Liver (tissue), 7 donors: ENCODE measurements at regions not wholly inside any gene's neighbourhood (a gene's known extent, or its start where the extent isn't known, plus 50 kb on each side); places are given as distances from the start of the nearest gene placed in this dataset.

Experiments used
- DNase-seq: peaks from one replicate; pipeline ENCODE4 v3.0.0-alpha.2; 2017; ENCODE audit warnings: low spot score
- H3K27ac ChIP-seq, 2 donors: one replicate each; pipeline ENCODE4 v1.7.0; 2013; ENCODE audit warnings: inconsistent platforms in 2 of 2, low read length in 2 of 2, control low read depth in 1 of 2, low read depth in 1 of 2, mild to moderate bottlenecking in 1 of 2
- H3K27me3 ChIP-seq, 4 donors: one replicate each; pipeline versions ENCODE4 v1.6.1 to v1.7.0; 2013; ENCODE audit warnings: low read length in 3 of 4, inconsistent platforms in 1 of 4, mild to moderate bottlenecking in 1 of 4, moderate library complexity in 1 of 4; ENCODE audit not compliant: control insufficient read depth in 4 of 4, insufficient read depth in 4 of 4
- H3K36me3 ChIP-seq, 4 donors: one replicate each; pipeline versions ENCODE4 v1.6.1 to v1.7.0; 2013; ENCODE audit warnings: low read length in 3 of 4, mild to moderate bottlenecking in 3 of 4, low read depth in 1 of 4, moderate library complexity in 1 of 4; ENCODE audit not compliant: control insufficient read depth in 4 of 4, insufficient read depth in 3 of 4
- H3K4me1 ChIP-seq, 4 donors: one replicate each; pipeline versions ENCODE4 v1.6.1 to v1.7.0; 2013; ENCODE audit warnings: low read length in 3 of 4, mild to moderate bottlenecking in 3 of 4, moderate library complexity in 1 of 4; ENCODE audit not compliant: control insufficient read depth in 4 of 4, insufficient read depth in 4 of 4
- H3K4me3 ChIP-seq, 3 donors: one replicate each; pipeline versions ENCODE4 v1.6.1 to v1.7.0; 2013; ENCODE audit warnings: low read length in 3 of 3, control low read depth in 1 of 3, low read depth in 1 of 3, mild to moderate bottlenecking in 1 of 3
- H3K9ac ChIP-seq, 2 donors: one replicate each; pipeline ENCODE4 v1.7.0; 2013; ENCODE audit warnings: low read length in 2 of 2, mild to moderate bottlenecking in 2 of 2, moderate library complexity in 2 of 2, control low read depth in 1 of 2, low read depth in 1 of 2
- H3K9me3 ChIP-seq, 4 donors: one replicate each; pipeline versions ENCODE4 v1.6.1 to v1.7.0; 2013; ENCODE audit warnings: low read length in 3 of 4; ENCODE audit not compliant: control insufficient read depth in 4 of 4
- EGR1 ChIP-seq, 2 donors: IDR thresholded peaks; 2 replicates each; pipeline ENCODE4 v1.6.1; 2016 to 2018; ENCODE audit warnings: antibody characterized with exemption in 2 of 2, low read depth in 2 of 2
- FOXA2 ChIP-seq: IDR thresholded peaks from 2 replicates; pipeline ENCODE4 v1.6.1; 2016; ENCODE audit warnings: antibody characterized with exemption
- GABPA ChIP-seq, 2 donors: IDR thresholded peaks in 1 of 2; conservative IDR thresholded peaks in 1 of 2; 2 replicates each; pipeline ENCODE4 v1.6.1; 2016; ENCODE audit warnings: antibody characterized with exemption in 2 of 2, mild to moderate bottlenecking in 1 of 2, moderate library complexity in 1 of 2
- HNF4G ChIP-seq: IDR thresholded peaks from 2 replicates; pipeline ENCODE4 v1.6.1; 2016; ENCODE audit warnings: antibody characterized with exemption
- JUND ChIP-seq, 2 donors: IDR thresholded peaks; 2 replicates each; pipeline ENCODE4 v1.6.1; 2016; ENCODE audit warnings: antibody characterized with exemption in 2 of 2
- MAX ChIP-seq: IDR thresholded peaks from 2 replicates; pipeline ENCODE4 v1.6.1; 2016; ENCODE audit warnings: antibody characterized with exemption
- NR2F2 ChIP-seq: IDR thresholded peaks from 2 replicates; pipeline ENCODE4 v1.6.1; 2016; ENCODE audit warnings: antibody characterized with exemption
- RAD21 ChIP-seq, 2 donors: IDR thresholded peaks; 2 replicates each; pipeline ENCODE4 v1.6.1; 2016; ENCODE audit warnings: antibody characterized with exemption in 2 of 2, mild to moderate bottlenecking in 2 of 2
- REST ChIP-seq: IDR thresholded peaks from 2 replicates; pipeline ENCODE4 v1.6.1; 2016; ENCODE audit warnings: antibody characterized with exemption, mild to moderate bottlenecking
- RXRA ChIP-seq, 2 donors: IDR thresholded peaks; 2 replicates each; pipeline ENCODE4 v1.6.1; 2017 to 2018; ENCODE audit warnings: antibody characterized with exemption in 2 of 2, mild to moderate bottlenecking in 1 of 2
- YY1 ChIP-seq: IDR thresholded peaks from 2 replicates; pipeline ENCODE4 v1.6.1; 2016; ENCODE audit warnings: antibody characterized with exemption, mild to moderate bottlenecking
- WGBS: extraction: QIAGEN DNeasy Blood & Tissue Kit; methylation state at CpG from one replicate; pipeline ENCODE4 v1.1.7; 2013; 5-methylcytosine and 5-hydroxymethylcytosine counted together
- donor health status: healthy.
- donor health status: healthy.
- donor health status: healthy.
- donor health status: healthy.

- TF ChIP-seq REST = no peak
- TF ChIP-seq FOXA2 = no peak
Observed at GRCh38 chr2:66173645-66174044, 261.3 kb upstream of the MEIS1 start (continued).

- Histone ChIP-seq H3K27me3 (no peaks in the 10 kb centered on the region), H3K9me3 (no peaks in the 10 kb centered on the region), H3K4me3 (no peak overlapping the region), H3K9ac (no peak overlapping the region), H3K4me1 (no peaks in the 10 kb centered on the region), H3K27ac (no peak overlapping the region), H3K36me3 (no peaks in the 10 kb centered on the region)
- 86% methylated on average over 5 of the region's 5 CpGs for WGBS
- DNase-seq = no peak
- TF ChIP-seq FOXA2 = no peak
Observed at GRCh38 chr2:66171530-66171929, 263.4 kb upstream of the MEIS1 start.

GRCh38 chr2:66170744-66171330, 264.1 kb upstream of the MEIS1 start:
- Histone ChIP-seq H3K4me1 (no peaks in the 10 kb centered on the region), H3K36me3 (no peaks in the 10 kb centered on the region), H3K27me3 (no peaks in the 10 kb centered on the region), H3K4me3 (no peak overlapping the region), H3K9ac (no peak overlapping the region), H3K27ac (no peak overlapping the region), H3K9me3 (no peaks in the 10 kb centered on the region)
- DNase-seq = no peak
- TF ChIP-seq RXRA (IDR thresholded peaks at IDR 0.05) = no peak
- no peak for TF ChIP-seq FOXA2
- TF ChIP-seq HNF4G = no peak
- TF ChIP-seq NR2F2 = no peak
- no peak for TF ChIP-seq EGR1 (IDR thresholded peaks at IDR 0.05; ENCODE audit: low read depth in 2 of 2)
- TF ChIP-seq GABPA (IDR thresholded peaks at IDR 0.05 in 1 of 2, conservative IDR thresholded peaks at IDR 0.05 in 1 of 2) = no peak
- TF ChIP-seq JUND (IDR thresholded peaks at IDR 0.05) = no peak
- TF ChIP-seq YY1 = no peak
- TF ChIP-seq RAD21 (IDR thresholded peaks at IDR 0.05) = no peak
- TF ChIP-seq MAX = no peak
- TF ChIP-seq REST = no peak
- WGBS = 64% methylated on average over 6 of the region's 6 CpGs
